Body of pancreas (tissue), 4 donors: ENCODE measurements at regions not wholly inside any gene's neighbourhood (a gene's known extent, or its start where the extent isn't known, plus 50 kb on each side); places are given as distances from the start of the nearest gene placed in this dataset.

Experiments
- ATAC-seq: fragments of 150-250 bp; one replicate; pipeline ENCODE4 v1.9.1; 2016
- DNase-seq, 4 donors: peaks; one replicate each; pipeline ENCODE4 v3.0.0-alpha.2; 2019
- H3K27ac ChIP-seq, 4 donors: fragments of 200-600 bp; sonication (generic); 1 replicate in 3 of 4; 2 replicates in 1 of 4; pipeline versions ENCODE4 v1.5.1 to v1.6.1; 2016 to 2019; ENCODE audit warnings: mild to moderate bottlenecking in 1 of 4, mixed read lengths in 1 of 4, moderate library complexity in 1 of 4
- H3K27me3 ChIP-seq, 2 donors: fragments of 200-600 bp; sonication (generic); one replicate each; pipeline ENCODE4 v1.6.0; 2016; ENCODE audit warnings: mild to moderate bottlenecking in 1 of 2
- H3K36me3 ChIP-seq, 2 donors: fragments of 200-600 bp; sonication (generic); replicated peaks in 1 of 2; 2 replicates each; pipeline ENCODE4 v1.5.1; 2016; ENCODE audit warnings: low read depth in 2 of 2; ENCODE audit not compliant: insufficient read depth in 1 of 2
- H3K4me1 ChIP-seq: fragments of 200-600 bp; sonication (generic); one replicate; pipeline ENCODE4 v1.6.0; 2016
- H3K4me3 ChIP-seq, 2 donors: fragments of 200-600 bp; sonication (generic); 1 replicate in 1 of 2; 2 replicates in 1 of 2; pipeline ENCODE4 v1.5.1; 2016 to 2019
- H3K9me3 ChIP-seq, 3 donors: fragments of 200-600 bp; sonication (generic); 1 replicate in 2 of 3; 2 replicates in 1 of 3; pipeline ENCODE4 v1.5.1; 2016
- POLR2A ChIP-seq, 3 donors: fragments of 450-650 bp; IDR thresholded peaks; one replicate each; pipeline ENCODE4 v1.6.1; 2016; ENCODE audit warnings: antibody characterized with exemption in 3 of 3, mild to moderate bottlenecking in 2 of 3
- WGBS, 2 donors: methylation state at CpG; one replicate each; pipeline ENCODE4 v1.1.5; 2017; 5-methylcytosine and 5-hydroxymethylcytosine counted together
- intact Hi-C: fragments of 100-400 bp; cut with DNase I; formaldehyde crosslinking; loops from one replicate; pipeline ENCODE4 v1.15.1; 2023
- TF ChIP-seq, protein P1 (sequence below), 7 experiments: fragments of 450-650 bp in 4 of 7; fragments of 200-600 bp in 3 of 7; sonication (generic) in 3 of 7; IDR thresholded peaks; one replicate each; pipeline ENCODE4 v1.5.1; 2016 to 2019; ENCODE audit warnings: antibody characterized with exemption in 7 of 7

DNA sequence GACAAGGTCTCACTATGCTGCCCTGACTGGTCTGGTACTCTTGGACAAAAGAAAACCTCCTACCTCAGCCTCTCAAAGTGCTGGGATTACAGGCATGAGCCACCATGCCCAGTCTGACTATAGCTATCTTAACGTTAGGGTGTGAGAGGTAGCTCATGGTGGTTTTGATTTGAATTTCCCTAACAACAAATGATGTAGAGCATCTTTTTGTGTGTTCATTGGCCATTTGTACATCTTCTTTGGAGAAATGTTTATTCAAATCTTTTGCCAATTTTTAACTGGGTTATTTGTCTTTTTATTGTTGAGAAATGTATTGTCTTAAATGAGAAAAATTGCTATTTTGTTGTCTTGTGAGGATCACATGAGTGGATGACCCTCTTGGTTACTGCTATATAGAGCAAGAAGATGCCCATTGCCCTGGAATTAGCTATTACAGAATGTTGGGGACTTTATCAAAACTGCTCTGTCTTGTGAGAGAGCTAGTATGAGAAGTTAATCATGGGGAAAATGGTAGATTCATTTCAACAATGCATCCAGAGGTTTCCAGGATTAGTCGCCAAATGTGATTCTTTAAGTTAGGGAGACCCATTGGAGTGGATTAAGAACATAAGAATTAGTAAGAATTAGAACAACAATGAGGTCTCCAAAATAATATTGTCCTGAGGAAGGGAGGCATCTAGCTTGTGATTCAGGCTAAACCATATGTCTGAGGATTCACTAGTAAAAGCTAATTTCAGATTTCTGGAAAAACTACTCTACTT lies 124.3 kb upstream of the MOCS2 start:
- TF ChIP-seq, protein P1, sequence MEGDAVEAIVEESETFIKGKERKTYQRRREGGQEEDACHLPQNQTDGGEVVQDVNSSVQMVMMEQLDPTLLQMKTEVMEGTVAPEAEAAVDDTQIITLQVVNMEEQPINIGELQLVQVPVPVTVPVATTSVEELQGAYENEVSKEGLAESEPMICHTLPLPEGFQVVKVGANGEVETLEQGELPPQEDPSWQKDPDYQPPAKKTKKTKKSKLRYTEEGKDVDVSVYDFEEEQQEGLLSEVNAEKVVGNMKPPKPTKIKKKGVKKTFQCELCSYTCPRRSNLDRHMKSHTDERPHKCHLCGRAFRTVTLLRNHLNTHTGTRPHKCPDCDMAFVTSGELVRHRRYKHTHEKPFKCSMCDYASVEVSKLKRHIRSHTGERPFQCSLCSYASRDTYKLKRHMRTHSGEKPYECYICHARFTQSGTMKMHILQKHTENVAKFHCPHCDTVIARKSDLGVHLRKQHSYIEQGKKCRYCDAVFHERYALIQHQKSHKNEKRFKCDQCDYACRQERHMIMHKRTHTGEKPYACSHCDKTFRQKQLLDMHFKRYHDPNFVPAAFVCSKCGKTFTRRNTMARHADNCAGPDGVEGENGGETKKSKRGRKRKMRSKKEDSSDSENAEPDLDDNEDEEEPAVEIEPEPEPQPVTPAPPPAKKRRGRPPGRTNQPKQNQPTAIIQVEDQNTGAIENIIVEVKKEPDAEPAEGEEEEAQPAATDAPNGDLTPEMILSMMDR (IDR thresholded peaks at IDR 0.05) = no peak
- no peak for TF ChIP-seq POLR2A (IDR thresholded peaks at IDR 0.05)
- Histone ChIP-seq H3K36me3 (no peaks in the 10 kb centered on the region), H3K9me3 (peaks cover 0 to 9% (median 0%) of the 10 kb centered on the region in 3 donors), H3K27me3 (no peaks in the 10 kb centered on the region), H3K4me3 (no peak overlapping the region), H3K4me1 (no peaks in the 10 kb centered on the region), H3K27ac (no peak overlapping the region)
- 36 to 72% methylated on average over 2 of the region's 2 CpGs for WGBS, 2 donors
- ATAC-seq (no peak), DNase-seq (no peak)
- intact Hi-C loops = no loop called here

DNA sequence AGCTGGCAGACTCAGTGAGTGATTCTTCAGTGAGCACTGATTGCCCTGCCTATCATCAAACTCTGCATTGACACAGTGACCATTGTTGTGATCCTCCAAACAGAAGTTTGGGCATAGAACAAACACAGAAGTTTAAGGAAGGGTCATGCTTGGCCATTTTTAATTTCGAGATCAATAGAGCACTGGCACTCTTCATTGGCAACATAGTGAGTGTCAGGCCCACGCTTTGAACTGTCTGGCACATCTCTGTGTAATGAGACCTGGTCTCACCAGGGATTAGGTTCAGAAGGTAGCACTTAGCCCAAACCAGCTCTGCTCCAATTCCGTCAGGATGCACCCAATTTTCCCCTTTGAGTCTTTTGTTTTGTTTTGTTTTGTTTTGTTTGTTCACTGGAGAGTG lies 127.1 kb upstream of the MOCS2 start:
- Histone ChIP-seq H3K27me3 (no peaks in the 10 kb centered on the region), H3K4me1 (no peaks in the 10 kb centered on the region), H3K36me3 (no peaks in the 10 kb centered on the region), H3K4me3 (no peak overlapping the region), H3K27ac (no peak overlapping the region), H3K9me3 (no peaks in the 10 kb centered on the region)
- 59 to 66% methylated on average over 3 of the region's 3 CpGs for WGBS, 2 donors
- TF ChIP-seq POLR2A (IDR thresholded peaks at IDR 0.05) = no peak
- TF ChIP-seq, protein P1 (IDR thresholded peaks at IDR 0.05) = no peak
- intact Hi-C loops = no loop called here
- no peak for ATAC-seq
- DNase-seq = no peak

DNA sequence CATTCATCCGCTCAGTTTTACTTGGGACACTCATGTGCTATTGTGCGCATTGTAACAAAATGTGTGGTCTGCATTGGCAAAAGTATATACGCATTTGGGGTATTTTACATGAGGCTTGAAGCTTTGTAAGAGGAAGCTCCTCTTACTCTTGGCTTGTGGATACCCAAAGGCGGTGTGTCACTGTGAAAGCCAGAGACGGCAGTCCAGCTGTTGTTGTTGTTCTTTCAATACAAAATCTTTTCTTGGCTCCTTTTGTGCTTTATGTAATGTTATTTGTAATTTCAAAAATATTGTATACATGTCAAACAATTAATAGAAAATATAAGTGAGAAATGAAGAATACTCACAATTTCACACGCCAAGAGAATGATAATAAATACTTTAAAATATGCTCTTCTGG lies 128.3 kb upstream of the MOCS2 start:
- Histone ChIP-seq H3K27ac (no peak overlapping the region), H3K36me3 (no peaks in the 10 kb centered on the region), H3K9me3 (no peaks in the 10 kb centered on the region), H3K4me3 (no peak overlapping the region), H3K27me3 (no peaks in the 10 kb centered on the region), H3K4me1 (no peaks in the 10 kb centered on the region)
- TF ChIP-seq, protein P1 (IDR thresholded peaks at IDR 0.05) = no peak
- no peak for TF ChIP-seq POLR2A (IDR thresholded peaks at IDR 0.05)
- intact Hi-C loops = no loop called here
- ATAC-seq (no peak), DNase-seq (no peak)
- WGBS, 2 donors = 43 to 87% methylated on average over 6 of the region's 6 CpGs

DNA sequence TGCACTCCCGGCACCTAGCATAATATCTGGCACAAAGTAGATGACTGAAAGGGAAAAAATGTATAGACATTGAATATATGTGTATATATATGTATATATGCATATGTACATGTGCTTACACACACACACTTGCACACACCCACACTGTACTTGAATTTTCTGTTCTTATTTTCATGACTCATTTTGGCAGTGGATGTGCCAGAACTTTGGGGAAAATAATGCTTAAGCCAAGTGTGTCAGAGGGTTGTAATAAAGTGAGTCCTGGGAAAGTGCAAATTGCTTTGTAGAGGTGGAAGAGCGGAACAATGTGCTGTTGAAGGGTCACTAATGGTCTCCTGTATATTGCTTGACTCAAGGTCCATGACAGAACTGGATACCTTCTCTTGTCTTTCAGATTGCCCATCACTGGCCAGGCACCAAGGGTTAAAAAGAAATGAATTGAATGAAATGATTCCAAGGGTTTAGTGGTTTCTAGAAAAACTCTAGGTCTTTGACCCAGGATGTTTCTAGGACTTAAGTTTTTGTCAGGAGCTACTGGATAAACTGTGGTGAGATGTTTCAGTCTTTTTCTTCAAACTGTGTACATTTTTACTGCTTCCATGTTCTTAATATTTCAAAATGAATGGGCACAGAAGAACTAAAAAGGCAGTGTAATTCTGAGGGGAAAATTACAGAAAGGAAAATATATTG lies 129.9 kb upstream of the MOCS2 start:
- TF ChIP-seq, protein P1 (IDR thresholded peaks at IDR 0.05) = no peak
- TF ChIP-seq POLR2A (IDR thresholded peaks at IDR 0.05) = no peak
- 78 to 90% methylated on average over 2 of the region's 2 CpGs for whole genome bisulfite sequencing, 2 donors
- no peaks in the 10 kb centered on the region for H3K27me3 ChIP-seq

More for the DNA sequence above, 129.9 kb upstream of the MOCS2 start:
- no peaks in the 10 kb centered on the region for H3K36me3 ChIP-seq
- no peak overlapping the region for H3K27ac ChIP-seq
- no peaks in the 10 kb centered on the region for H3K4me1 ChIP-seq
- no peak overlapping the region for H3K4me3 ChIP-seq
- H3K9me3 ChIP-seq = no peaks in the 10 kb centered on the region
- ATAC-seq (no peak), DNase-seq (no peak)
- intact Hi-C loops = no loop called here
